SU-DHL-6 (cell line): ENCODE measurements at regions not wholly inside any gene's neighbourhood (a gene's known extent, or its start where the extent isn't known, plus 50 kb on each side); places are given as distances from the start of the nearest gene placed in this dataset.

Experiments
- H2AFZ ChIP-seq: fragments of 200-600 bp; sonication (generic); 2 replicates; pipeline ENCODE4 v1.6.1; 2014; ENCODE audit warnings: low read depth, mild to moderate bottlenecking, moderate library complexity, mixed read lengths, antibody characterized with exemption, low read length; ENCODE audit not compliant: severe bottlenecking
- H3F3A ChIP-seq: fragments of 200-600 bp; shearing (Covaris generic); 2 replicates; pipeline ENCODE4 v1.6.0; 2016; ENCODE audit warnings: antibody characterized with exemption, mild to moderate bottlenecking; ENCODE audit not compliant: insufficient read depth
- H3K27ac ChIP-seq: fragments of 200-600 bp; sonication (generic); 2 replicates; pipeline ENCODE4 v1.5.1; 2016; ENCODE audit warnings: low read depth, mild to moderate bottlenecking, low read length, moderate library complexity, mixed read lengths
- H3K27me3 ChIP-seq: fragments of 200-600 bp; sonication (generic), shearing (Covaris generic); 2 replicates; pipeline ENCODE4 v1.6.0; 2014; ENCODE audit warnings: mild to moderate bottlenecking, low read length
- H3K36me3 ChIP-seq: fragments of 200-600 bp; sonication (generic); 2 replicates; pipeline ENCODE4 v1.6.1; 2014; ENCODE audit warnings: mild to moderate bottlenecking, low read length, mixed read lengths
- H3K4me2 ChIP-seq: fragments of 300-600, 200-600 bp; shearing (Covaris generic), sonication (generic); 2 replicates; pipeline ENCODE4 v1.6.0; 2014; ENCODE audit warnings: low read length, low read depth, mild to moderate bottlenecking; ENCODE audit not compliant: poor library complexity, severe bottlenecking
- H3K4me3 ChIP-seq: fragments of 200-600 bp; sonication (generic); 2 replicates; pipeline ENCODE4 v1.5.1; 2014; ENCODE audit warnings: antibody characterized with exemption, low read length, mild to moderate bottlenecking, mixed read lengths; ENCODE audit not compliant: insufficient read depth, poor library complexity, severe bottlenecking
- H3K79me2 ChIP-seq: fragments of 200-600 bp; sonication (generic); 2 replicates; pipeline ENCODE4 v1.6.1; 2014; ENCODE audit warnings: mild to moderate bottlenecking, low read length, moderate library complexity; ENCODE audit not compliant: insufficient read depth
- H3K9ac ChIP-seq: fragments of 200-600 bp; sonication (generic); 2 replicates; pipeline ENCODE4 v1.7.0; 2014; ENCODE audit warnings: mild to moderate bottlenecking, low read length
- H3K9me2 ChIP-seq: fragments of 200-600 bp; sonication (generic); replicated peaks from 2 replicates; pipeline ENCODE4 v1.6.1; 2014; ENCODE audit warnings: low read length; ENCODE audit not compliant: insufficient read depth
- H3K9me3 ChIP-seq: fragments of 200-600 bp; sonication (generic); 2 replicates; pipeline ENCODE4 v1.6.1; 2014; ENCODE audit warnings: low read length, mixed read lengths; ENCODE audit not compliant: insufficient read depth
- H4K20me1 ChIP-seq: fragments of 200-600 bp; sonication (generic); 2 replicates; pipeline ENCODE4 v1.6.1; 2014; ENCODE audit warnings: low read depth, mild to moderate bottlenecking, antibody characterized with exemption, low read length, moderate library complexity, mixed read lengths
- EZH2phosphoT487 ChIP-seq: fragments of 200-600 bp; sonication (generic), shearing (Covaris generic); conservative IDR thresholded peaks from 2 replicates; pipeline ENCODE4 v1.6.1; 2018; ENCODE audit warnings: mild to moderate bottlenecking, antibody characterized with exemption, low read length, moderate library complexity, mixed read lengths
- TF ChIP-seq, protein P1 (sequence below): fragments of 200-600 bp; sonication (generic); IDR thresholded peaks from one replicate; pipeline ENCODE4 v1.5.1; 2017; ENCODE audit warnings: antibody characterized with exemption, mild to moderate bottlenecking, low read length, moderate library complexity; ENCODE audit not compliant: insufficient read depth, poor library complexity, severe bottlenecking

- H3K9me3 ChIP-seq = no peaks in the 10 kb centered on the region
- no peaks in the 10 kb centered on the region for H3F3A ChIP-seq
- TF ChIP-seq, protein P1, sequence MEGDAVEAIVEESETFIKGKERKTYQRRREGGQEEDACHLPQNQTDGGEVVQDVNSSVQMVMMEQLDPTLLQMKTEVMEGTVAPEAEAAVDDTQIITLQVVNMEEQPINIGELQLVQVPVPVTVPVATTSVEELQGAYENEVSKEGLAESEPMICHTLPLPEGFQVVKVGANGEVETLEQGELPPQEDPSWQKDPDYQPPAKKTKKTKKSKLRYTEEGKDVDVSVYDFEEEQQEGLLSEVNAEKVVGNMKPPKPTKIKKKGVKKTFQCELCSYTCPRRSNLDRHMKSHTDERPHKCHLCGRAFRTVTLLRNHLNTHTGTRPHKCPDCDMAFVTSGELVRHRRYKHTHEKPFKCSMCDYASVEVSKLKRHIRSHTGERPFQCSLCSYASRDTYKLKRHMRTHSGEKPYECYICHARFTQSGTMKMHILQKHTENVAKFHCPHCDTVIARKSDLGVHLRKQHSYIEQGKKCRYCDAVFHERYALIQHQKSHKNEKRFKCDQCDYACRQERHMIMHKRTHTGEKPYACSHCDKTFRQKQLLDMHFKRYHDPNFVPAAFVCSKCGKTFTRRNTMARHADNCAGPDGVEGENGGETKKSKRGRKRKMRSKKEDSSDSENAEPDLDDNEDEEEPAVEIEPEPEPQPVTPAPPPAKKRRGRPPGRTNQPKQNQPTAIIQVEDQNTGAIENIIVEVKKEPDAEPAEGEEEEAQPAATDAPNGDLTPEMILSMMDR = no peak
- TF ChIP-seq EZH2phosphoT487 = no peak
- H3K79me2 ChIP-seq = no peaks in the 10 kb centered on the region
- no peak overlapping the region for H2AFZ ChIP-seq
- H3K9me2 ChIP-seq = 0 out of 2 replicates have a peak, but pooled peaks cover 3% of the 10 kb centered on the region
- H4K20me1 ChIP-seq = no peaks in the 10 kb centered on the region
- no peak overlapping the region for H3K4me3 ChIP-seq
- no peak overlapping the region for H3K9ac ChIP-seq
- no peaks in the 10 kb centered on the region for H3K36me3 ChIP-seq
- H3K27me3 ChIP-seq = no peaks in the 10 kb centered on the region
- H3K27ac ChIP-seq = no peak overlapping the region
- H3K4me2 ChIP-seq = no peak overlapping the region
These were observed 203.5 kb upstream of the TSHZ2 start for GRCh38 chr20:52768694-52769093.

DNA sequence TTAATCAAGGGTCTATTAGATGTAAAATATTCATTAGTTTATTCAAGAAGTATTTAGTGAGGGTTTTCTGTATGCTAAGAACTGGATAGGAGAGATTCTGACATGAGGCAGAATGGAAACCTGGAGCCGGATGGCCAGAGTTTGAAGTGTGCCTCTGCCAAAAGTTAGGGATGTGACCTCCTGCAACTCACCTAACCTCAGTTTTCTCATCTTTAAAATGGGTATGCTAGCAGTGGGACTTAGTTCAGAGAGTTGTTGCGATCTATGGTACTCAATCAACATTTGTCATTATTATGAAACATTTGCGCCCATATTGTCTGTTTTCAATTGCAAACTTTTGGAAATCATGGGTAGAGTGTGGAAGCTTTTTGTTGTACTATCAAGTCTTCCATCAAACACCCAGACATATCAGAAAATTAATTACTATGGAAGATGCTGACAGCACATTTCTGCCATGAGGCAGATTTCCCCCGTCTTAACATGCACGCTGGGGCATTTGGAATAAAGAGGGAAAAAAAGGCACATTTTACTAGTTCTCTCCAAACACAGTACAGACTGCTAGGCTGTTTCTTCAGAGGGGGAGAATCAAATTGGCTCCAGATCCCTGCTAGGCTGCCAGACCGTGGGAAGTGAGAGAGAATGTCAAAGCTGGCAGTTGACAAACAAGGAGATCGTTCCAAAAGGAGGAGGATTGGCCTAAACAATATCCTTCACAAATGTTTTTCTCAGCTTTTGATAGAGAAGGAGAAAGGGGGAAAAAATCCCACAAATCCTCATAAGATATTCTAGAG lies 205.3 kb upstream of the TSHZ2 start:
- TF ChIP-seq EZH2phosphoT487 = no peak
- no peaks in the 10 kb centered on the region for H4K20me1 ChIP-seq
- H3F3A ChIP-seq = no peaks in the 10 kb centered on the region
- no peak overlapping the region for H3K4me2 ChIP-seq
- no peaks in the 10 kb centered on the region for H3K27me3 ChIP-seq
- H3K27ac ChIP-seq = no peak overlapping the region
- H3K36me3 ChIP-seq = no peaks in the 10 kb centered on the region
- H3K4me3 ChIP-seq = no peak overlapping the region
- no peak overlapping the region for H3K9ac ChIP-seq
- H3K79me2 ChIP-seq = no peaks in the 10 kb centered on the region
- no peak overlapping the region for H2AFZ ChIP-seq
- H3K9me3 ChIP-seq = no peaks in the 10 kb centered on the region
- 0 out of 2 replicates have a peak, but pooled peaks cover 3% of the 10 kb centered on the region for H3K9me2 ChIP-seq

GRCh38 chr20:52763321-52763853 lies 208.8 kb upstream of the TSHZ2 start:
- Histone ChIP-seq H3K79me2 (no peaks in the 10 kb centered on the region), H3K9me2 (no peaks in the 10 kb centered on the region), H3K9me3 (no peaks in the 10 kb centered on the region), H3K27me3 (no peaks in the 10 kb centered on the region), H3K36me3 (no peaks in the 10 kb centered on the region), H2AFZ (no peak overlapping the region), H3K9ac (no peak overlapping the region), H3K4me2 (no peak overlapping the region), H4K20me1 (no peaks in the 10 kb centered on the region), H3K27ac (no peak overlapping the region), H3F3A (no peaks in the 10 kb centered on the region), H3K4me3 (no peak overlapping the region)
- no peak for TF ChIP-seq EZH2phosphoT487
- TF ChIP-seq, protein P1 = no peak

GRCh38 chr20:52761867-52762266 lies 210.3 kb upstream of the TSHZ2 start:
- TF ChIP-seq, protein P1 = no peak
- TF ChIP-seq EZH2phosphoT487 = no peak
- H3K27ac ChIP-seq = no peak overlapping the region
- no peaks in the 10 kb centered on the region for H3K9me2 ChIP-seq
- no peak overlapping the region for H3K4me3 ChIP-seq
- H3K36me3 ChIP-seq = no peaks in the 10 kb centered on the region
- H2AFZ ChIP-seq = no peak overlapping the region
- no peak overlapping the region for H3K9ac ChIP-seq
- no peaks in the 10 kb centered on the region for H3K9me3 ChIP-seq
- H3K4me2 ChIP-seq = no peak overlapping the region
- H3F3A ChIP-seq = no peaks in the 10 kb centered on the region
- no peaks in the 10 kb centered on the region for H3K27me3 ChIP-seq
- H3K79me2 ChIP-seq = no peaks in the 10 kb centered on the region
- H4K20me1 ChIP-seq = no peaks in the 10 kb centered on the region
